ENCODE measurements at regions not wholly inside any gene's neighbourhood (a gene's known extent, or its start where the extent isn't known, plus 50 kb on each side); places are given as distances from the start of the nearest gene placed in this dataset.
"Not testable (repeated sequence)": the region's sequence is repeated elsewhere in the genome, so short reads cannot be mapped to it uniquely, and the experiment has no call there.

DNA sequence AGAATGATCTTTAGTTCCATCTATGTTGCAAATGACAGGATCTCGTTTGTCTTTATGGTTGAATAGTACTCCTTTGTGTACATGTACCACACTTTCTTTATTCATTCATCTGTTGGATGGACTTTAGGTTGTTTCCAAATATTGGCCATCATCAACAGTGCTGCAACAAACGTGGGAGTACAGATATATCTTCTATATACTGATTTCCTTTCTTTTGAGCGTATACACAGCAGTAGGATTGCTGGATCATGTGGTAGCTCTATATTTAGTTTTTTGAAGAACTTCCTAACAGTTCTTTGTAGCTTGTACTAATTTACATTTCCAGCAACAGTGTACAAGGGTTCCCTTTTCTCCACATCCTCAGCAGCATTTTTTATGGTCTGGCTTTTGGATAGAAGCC lies 407.5 kb upstream of the ANO5 start:
- H3K4me3 ChIP-seq (replicated peaks in 1 of 2; ENCODE audit: low read depth in 2 of 2, low read length in 2 of 2): no peak overlapping the region
- no peak for DNase-seq (ENCODE audit: low read depth in 2 of 2)
- TF ChIP-seq, protein P1, sequence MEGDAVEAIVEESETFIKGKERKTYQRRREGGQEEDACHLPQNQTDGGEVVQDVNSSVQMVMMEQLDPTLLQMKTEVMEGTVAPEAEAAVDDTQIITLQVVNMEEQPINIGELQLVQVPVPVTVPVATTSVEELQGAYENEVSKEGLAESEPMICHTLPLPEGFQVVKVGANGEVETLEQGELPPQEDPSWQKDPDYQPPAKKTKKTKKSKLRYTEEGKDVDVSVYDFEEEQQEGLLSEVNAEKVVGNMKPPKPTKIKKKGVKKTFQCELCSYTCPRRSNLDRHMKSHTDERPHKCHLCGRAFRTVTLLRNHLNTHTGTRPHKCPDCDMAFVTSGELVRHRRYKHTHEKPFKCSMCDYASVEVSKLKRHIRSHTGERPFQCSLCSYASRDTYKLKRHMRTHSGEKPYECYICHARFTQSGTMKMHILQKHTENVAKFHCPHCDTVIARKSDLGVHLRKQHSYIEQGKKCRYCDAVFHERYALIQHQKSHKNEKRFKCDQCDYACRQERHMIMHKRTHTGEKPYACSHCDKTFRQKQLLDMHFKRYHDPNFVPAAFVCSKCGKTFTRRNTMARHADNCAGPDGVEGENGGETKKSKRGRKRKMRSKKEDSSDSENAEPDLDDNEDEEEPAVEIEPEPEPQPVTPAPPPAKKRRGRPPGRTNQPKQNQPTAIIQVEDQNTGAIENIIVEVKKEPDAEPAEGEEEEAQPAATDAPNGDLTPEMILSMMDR (IDR thresholded peaks at IDR 0.05; ENCODE audit: low read depth, low read length): no peak

DNA sequence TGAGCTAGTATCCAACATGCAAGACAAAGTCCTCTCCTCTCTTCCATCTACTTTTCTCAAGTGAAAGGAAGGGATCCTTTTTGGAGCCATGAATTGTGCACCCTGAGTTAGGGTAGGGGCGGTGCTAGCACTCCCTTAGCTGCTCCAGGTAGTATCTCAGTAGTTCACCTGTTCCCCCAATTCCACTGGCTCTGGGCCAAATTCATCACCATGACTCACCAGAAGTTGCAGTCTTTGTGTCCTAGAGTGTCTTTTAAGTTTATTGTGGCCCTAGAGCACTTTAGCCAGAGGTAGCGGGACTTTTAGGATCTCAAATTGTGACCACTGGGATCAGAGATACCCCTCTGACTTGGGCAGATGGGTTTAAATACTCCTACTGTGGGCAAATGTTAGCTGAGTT lies 398.6 kb upstream of the ANO5 start:
- H3K4me3 ChIP-seq (replicated peaks in 1 of 2; ENCODE audit: low read depth in 2 of 2, low read length in 2 of 2): no peak overlapping the region
- no peak for DNase-seq (ENCODE audit: low read depth in 2 of 2)
- TF ChIP-seq, protein P1 (IDR thresholded peaks at IDR 0.05; ENCODE audit: low read depth, low read length): no peak

DNA sequence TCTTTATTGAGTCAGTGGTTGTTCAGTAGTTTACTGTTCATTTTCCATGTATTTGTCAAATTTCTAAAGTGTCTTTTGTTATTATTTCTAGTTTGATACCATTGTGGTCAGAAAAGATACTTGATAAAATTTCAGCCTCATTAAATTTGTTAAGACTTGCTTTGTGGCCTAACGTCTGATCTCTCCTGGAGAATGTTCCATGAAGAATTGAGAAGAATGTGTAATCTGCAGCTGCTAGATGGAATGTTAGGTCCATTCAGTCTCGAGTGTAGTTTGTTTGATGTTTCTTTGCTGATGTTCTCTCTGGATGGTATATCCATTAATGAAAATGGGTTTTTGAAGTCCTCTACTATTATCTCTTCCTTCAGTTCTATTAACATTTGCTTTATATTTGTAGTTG lies 394.7 kb upstream of the ANO5 start:
- DNase-seq (ENCODE audit: low read depth in 2 of 2): no peak
- H3K4me3 ChIP-seq (replicated peaks in 1 of 2; ENCODE audit: low read depth in 2 of 2, low read length in 2 of 2): no peak overlapping the region
- TF ChIP-seq, protein P1 (IDR thresholded peaks at IDR 0.05; ENCODE audit: low read depth, low read length): no peak

GRCh38 chr11:21804523-21804922 lies 388.4 kb upstream of the ANO5 start:
- H3K4me3 ChIP-seq (replicated peaks in 1 of 2; ENCODE audit: low read depth in 2 of 2, low read length in 2 of 2); DNase-seq (ENCODE audit: low read depth in 2 of 2): not testable (repeated sequence)

GRCh38 chr11:21806508-21806907 lies 386.4 kb upstream of the ANO5 start:
- TF ChIP-seq, protein P1 (IDR thresholded peaks at IDR 0.05; ENCODE audit: low read depth, low read length): no peak
- no peak overlapping the region for H3K4me3 ChIP-seq (replicated peaks in 1 of 2; ENCODE audit: low read depth in 2 of 2, low read length in 2 of 2)

DNA sequence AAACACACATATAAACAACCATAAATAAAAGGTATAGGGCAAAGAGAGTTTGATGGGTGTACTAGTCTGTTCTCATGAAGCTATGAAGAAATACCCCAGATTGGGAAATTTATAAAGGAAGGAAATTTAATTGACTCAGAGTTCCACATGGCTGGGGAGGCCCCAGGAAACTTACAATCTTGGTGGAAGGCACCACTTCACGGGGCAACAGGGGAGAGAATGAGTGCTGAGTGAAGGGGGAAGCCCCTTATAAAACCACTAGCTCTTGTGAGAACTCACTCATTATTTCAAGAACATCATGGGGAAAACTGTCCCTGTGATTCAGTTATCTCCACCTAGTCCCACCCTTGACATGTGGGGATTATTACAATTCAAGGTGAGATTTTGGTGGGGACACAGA lies 385.9 kb upstream of the ANO5 start:
- peak in 1 of 2 donors; percentile 12 for DNase-seq (ENCODE audit: low read depth in 2 of 2)
- TF ChIP-seq, protein P1 (IDR thresholded peaks at IDR 0.05; ENCODE audit: low read depth, low read length): no peak
- H3K4me3 ChIP-seq (replicated peaks in 1 of 2; ENCODE audit: low read depth in 2 of 2, low read length in 2 of 2): no peak overlapping the region

More at GRCh38 chr11:21806508-21806907, 386.4 kb upstream of the ANO5 start:
- DNase-seq (ENCODE audit: low read depth in 2 of 2): no peak

DNA sequence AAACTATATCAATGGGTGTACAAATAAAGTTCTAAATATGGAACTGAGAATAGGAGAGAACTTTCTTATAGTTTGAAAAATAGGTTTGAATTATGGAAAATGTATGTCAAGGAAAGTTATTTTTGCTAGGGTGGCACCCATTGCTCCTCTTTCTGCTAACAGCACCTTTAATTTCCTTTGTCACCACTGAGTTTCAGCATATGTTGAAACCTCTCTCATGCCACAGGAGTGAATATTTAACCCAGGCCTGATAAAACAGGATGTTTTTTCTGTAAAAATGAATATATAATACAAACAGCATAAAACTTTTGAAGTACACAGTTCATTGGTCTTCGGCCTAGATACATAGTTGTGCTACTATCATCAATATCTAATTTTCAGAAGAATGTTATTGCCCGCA lies 385.5 kb upstream of the ANO5 start:
- H3K4me3 ChIP-seq (replicated peaks in 1 of 2; ENCODE audit: low read depth in 2 of 2, low read length in 2 of 2): no peak overlapping the region

More for the DNA sequence above, 385.5 kb upstream of the ANO5 start:
- TF ChIP-seq, protein P1 (IDR thresholded peaks at IDR 0.05; ENCODE audit: low read depth, low read length): no peak
- DNase-seq (ENCODE audit: low read depth in 2 of 2): no peak
